Right ventricle myocardium superior (tissue), 1 donor: ENCODE measurements at regions not wholly inside any gene's neighbourhood (a gene's known extent, or its start where the extent isn't known, plus 50 kb on each side); places are given as distances from the start of the nearest gene placed in this dataset.
A peak's percentile ranks its signal among the peaks of the same experiment; 100 is the strongest.

Experiments used
- ATAC-seq: fragments of 200-7000 bp; cut with Tn5 transposase; one replicate; pipeline ENCODE4 v1.9.1; 2020; ENCODE audit warnings: mild to moderate bottlenecking; ENCODE audit not compliant: poor library complexity
- DNase-seq: peaks from one replicate; pipeline ENCODE4 v3.0.0-alpha.2; 2020
- intact Hi-C: fragments of 100-400 bp; cut with DNase I; formaldehyde crosslinking; loops from one replicate; pipeline ENCODE4 v1.11.2; 2022
- donor health status: DM: no; HTN: yes; CAD: no; lungs with severe emphysema.

- no peak for DNase-seq
- no peak for ATAC-seq
- intact Hi-C loops, result no loop called here
Measured at GRCh38 chr16:86191663-86192062, 292.7 kb downstream of the IRF8 start.

DNA sequence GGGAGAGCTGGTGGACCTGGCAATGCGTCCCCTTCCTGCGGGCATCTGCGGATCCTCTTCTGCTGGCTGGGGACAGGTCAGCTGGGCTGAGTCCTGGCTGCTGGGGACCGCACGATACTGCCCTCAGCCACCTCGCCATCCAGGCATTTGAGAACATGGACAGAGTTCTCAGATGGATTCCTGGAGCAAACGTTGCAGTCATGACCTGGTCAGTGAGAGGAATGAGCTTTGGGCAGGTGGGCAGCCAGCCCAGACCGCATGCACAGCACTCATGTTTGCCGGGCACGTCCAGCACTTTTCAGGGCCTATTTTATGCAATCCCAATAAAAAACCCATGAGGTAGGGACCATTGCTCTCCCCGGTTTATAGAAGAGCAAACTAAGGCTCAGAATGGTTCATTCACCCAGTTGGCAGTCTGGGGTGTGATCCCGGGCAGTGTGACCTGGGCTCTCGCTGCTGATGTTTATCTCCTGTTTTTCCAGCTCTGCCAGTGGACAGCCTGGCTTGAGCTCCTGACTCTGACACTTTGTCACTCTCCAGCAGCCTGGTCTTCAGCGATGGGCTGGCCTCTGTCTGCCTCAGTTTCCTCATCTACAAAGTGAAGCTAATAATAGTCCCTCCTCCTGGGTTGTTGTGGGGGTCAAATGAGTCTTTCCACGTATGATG, 294.7 kb downstream of the IRF8 start:
- DNase-seq, result no peak
- intact Hi-C loops, result no loop called here
- no peak for ATAC-seq

GRCh38 chr16:86195863-86196630, 297.1 kb downstream of the IRF8 start:
- intact Hi-C loops, result no loop called here
- no peak for DNase-seq
- ATAC-seq, result peak; percentile 52

GRCh38 chr16:86196687-86197391, 297.9 kb downstream of the IRF8 start:
- DNase-seq, result no peak
- ATAC-seq, result no peak
- intact Hi-C loops, result no loop called here

DNA sequence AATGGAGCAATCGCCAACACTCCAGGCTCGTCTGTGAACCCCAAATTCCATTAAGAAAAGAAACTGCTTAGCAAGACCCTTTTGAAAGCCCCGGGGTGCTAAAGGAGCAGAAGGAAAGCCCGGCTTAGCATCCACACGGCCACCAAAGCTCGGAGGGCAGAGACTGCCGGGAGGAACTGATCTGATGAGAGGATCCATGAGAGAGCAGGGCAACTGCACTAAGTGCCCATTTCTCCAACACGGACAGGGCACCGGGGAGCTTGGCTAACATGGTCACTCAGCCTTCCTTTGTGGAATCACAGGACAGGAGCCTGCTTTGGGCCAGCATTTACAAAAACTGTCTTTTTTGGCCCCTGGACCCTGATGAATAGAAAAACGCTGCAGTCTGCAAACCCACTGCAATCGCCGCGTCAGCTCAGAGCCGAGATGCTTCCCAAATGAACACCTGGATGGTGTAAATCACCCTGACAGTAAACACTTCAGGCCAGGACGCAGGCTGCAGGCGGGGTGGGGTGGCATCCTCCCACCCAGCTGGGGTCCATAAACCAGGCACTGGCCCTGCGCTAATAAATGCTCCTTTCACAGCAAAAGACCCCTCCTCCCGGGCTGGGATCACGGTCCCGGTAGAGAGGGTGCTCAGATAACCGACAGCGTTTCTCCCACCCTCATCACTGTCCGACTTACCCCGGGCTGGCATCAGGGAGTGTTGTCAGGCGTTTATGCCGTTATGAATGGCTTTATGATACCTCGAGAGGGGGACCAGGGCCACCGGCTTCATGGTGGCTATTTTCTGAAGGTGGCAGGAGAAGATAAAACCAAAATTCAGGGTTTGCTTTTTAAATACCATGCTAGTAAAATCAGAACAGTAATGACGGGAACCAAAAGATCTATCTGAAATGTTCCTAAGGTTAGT, 299.5 kb downstream of the IRF8 start:
- DNase-seq (no peak), ATAC-seq (no peak)
- intact Hi-C loops, result no loop called here

DNA sequence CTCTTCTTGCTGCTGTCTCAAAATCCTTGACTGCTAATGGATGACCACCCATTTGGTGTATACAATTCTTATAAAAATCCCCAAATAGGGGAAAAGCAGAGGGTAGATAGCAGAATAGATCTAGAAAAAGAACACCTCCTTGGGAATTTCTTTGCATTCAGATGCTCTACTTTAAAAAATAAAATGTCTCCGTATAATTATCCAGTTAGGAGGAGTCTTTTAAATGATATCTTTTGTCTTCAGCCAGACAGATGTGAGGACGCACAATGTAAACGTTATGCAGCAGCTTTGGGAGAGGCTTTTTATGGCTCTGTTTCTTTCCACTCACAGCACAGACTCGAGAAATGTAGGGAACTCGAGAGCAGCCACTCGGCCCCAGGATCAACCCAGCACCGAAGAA, 300.2 kb downstream of the IRF8 start:
- ATAC-seq (no peak), DNase-seq (no peak)
- intact Hi-C loops, result no loop called here

- intact Hi-C loops, result no loop called here
- no peak for ATAC-seq
- DNase-seq, result no peak
Measured at GRCh38 chr16:86199871-86200695, 301.1 kb downstream of the IRF8 start.

DNA sequence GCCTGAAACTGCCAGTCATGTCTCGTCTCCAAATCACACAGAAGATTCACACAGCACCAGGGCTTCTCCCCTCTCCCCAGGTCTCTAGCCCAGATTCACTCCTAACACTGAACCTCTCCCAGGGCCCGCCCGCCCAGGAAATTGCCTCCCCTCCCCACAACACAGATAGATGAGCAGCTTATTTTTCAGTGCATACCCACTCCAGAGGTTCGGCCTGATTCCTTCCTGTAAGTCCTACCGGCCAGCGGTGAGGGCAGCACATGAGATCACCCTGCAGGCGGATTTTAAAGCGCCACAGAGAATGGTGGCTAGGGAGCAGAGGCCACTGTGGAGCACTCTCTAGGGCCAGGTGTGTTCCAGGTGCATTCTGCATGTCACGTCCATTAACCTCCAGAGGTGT, 301.8 kb downstream of the IRF8 start:
- DNase-seq (no peak), ATAC-seq (no peak)
- intact Hi-C loops, result no loop called here

DNA sequence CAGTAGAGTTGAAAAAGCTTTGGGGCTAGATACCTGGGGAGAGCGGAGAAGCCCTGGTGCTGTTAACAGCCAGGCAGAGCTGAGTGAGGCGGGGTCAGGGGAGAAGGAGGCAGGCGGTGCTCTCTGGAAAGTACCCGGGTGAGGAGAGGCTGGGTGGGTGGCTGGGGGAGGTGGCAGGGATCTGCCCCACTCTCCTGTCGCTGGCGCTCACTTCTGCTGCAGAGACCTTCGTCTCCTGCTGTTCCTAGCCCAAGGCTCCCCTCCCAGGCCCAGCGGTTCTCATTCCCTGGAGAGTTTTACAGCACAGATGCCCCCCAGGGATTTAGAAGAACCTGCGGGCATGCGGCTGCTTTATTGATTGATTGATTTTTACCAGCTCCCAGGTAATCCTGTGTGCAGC, 302.8 kb downstream of the IRF8 start:
- no peak for ATAC-seq
- DNase-seq, result no peak
- intact Hi-C loops, result no loop called here

GRCh38 chr16:86202267-86202666, 303.3 kb downstream of the IRF8 start:
- no peak for ATAC-seq
- DNase-seq, result no peak

GRCh38 chr16:86202760-86203426, 303.9 kb downstream of the IRF8 start:
- DNase-seq (no peak), ATAC-seq (no peak)
- intact Hi-C loops, result no loop called here

More at GRCh38 chr16:86202267-86202666, 303.3 kb downstream of the IRF8 start:
- intact Hi-C loops, result no loop called here

GRCh38 chr16:86203557-86204275, 304.8 kb downstream of the IRF8 start:
- intact Hi-C loops, result no loop called here
- no peak for DNase-seq
- ATAC-seq, result no peak

- no peak for DNase-seq
- intact Hi-C loops, result no loop called here
- no peak for ATAC-seq
Measured at GRCh38 chr16:86205521-86206245, 304.6 kb upstream of the FOXF1 start.

GRCh38 chr16:86207350-86207749, 303.0 kb upstream of the FOXF1 start:
- ATAC-seq (no peak), DNase-seq (no peak)
- intact Hi-C loops, result no loop called here

- no peak for DNase-seq
- no peak for ATAC-seq
- intact Hi-C loops, result no loop called here
Measured at GRCh38 chr16:86209202-86209601, 301.1 kb upstream of the FOXF1 start.

GRCh38 chr16:86210403-86211193, 299.7 kb upstream of the FOXF1 start:
- ATAC-seq (no peak), DNase-seq (no peak)
- intact Hi-C loops, result no loop called here
